Nephron (organoid): ENCODE measurements at regions not wholly inside any gene's neighbourhood (a gene's known extent, or its start where the extent isn't known, plus 50 kb on each side); places are given as distances from the start of the nearest gene placed in this dataset.

Source experiments
- H3K27ac Mint-ChIP-seq, 3 experiments: 2 replicates each; pipeline ENCODE4 v1.8.0; 2020; ENCODE audit warnings: mixed read lengths in 3 of 3, mild to moderate bottlenecking in 2 of 3, moderate library complexity in 1 of 3
- H3K27me3 Mint-ChIP-seq: 2 replicates; pipeline ENCODE4 v1.8.0; 2021; ENCODE audit warnings: low read depth, mild to moderate bottlenecking, moderate library complexity, mixed read lengths
- H3K36me3 Mint-ChIP-seq: 2 replicates; pipeline ENCODE4 v1.8.0; 2020; ENCODE audit warnings: low read depth, mixed read lengths
- H3K4me1 Mint-ChIP-seq: 2 replicates; pipeline ENCODE4 v1.8.0; 2020; ENCODE audit warnings: mixed read lengths
- H3K4me3 Mint-ChIP-seq, 3 experiments: 2 replicates each; pipeline ENCODE4 v1.8.0; 2020; ENCODE audit warnings: mild to moderate bottlenecking in 3 of 3, mixed read lengths in 3 of 3, moderate library complexity in 2 of 3
- H3K9me3 Mint-ChIP-seq: 2 replicates; pipeline ENCODE4 v1.8.0; 2020; ENCODE audit warnings: mixed read lengths
- TF ChIP-seq, protein P1 (sequence below), 3 experiments: fragments of 200-600 bp; sonication (generic); IDR thresholded peaks; one replicate each; pipeline ENCODE4 v1.5.0; 2021; ENCODE audit warnings: antibody characterized with exemption in 3 of 3; ENCODE audit not compliant: unreplicated experiment in 3 of 3

DNA sequence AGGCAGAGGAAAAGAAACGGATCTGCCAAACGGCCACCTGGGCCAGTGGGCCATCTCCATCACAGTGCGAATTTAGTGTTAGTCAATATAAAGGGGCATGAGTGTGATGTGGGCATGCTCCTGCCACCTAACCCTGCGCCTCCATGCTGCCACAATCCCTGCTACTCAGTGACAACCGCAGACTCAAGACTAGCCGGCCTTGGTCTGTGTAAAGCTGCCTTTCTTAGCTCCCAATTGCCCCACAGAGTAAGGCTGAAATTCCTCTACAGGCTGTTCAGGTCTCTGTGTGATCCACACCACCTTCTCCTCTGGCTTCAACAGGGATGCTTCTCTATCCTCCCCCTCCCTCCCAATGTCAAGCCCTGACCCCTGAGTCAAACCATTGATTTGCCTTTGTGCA lies 269.7 kb downstream of the XXYLT1 start:
- no peaks in the 10 kb centered on the region for H3K9me3 Mint-ChIP-seq
- TF ChIP-seq, protein P1, sequence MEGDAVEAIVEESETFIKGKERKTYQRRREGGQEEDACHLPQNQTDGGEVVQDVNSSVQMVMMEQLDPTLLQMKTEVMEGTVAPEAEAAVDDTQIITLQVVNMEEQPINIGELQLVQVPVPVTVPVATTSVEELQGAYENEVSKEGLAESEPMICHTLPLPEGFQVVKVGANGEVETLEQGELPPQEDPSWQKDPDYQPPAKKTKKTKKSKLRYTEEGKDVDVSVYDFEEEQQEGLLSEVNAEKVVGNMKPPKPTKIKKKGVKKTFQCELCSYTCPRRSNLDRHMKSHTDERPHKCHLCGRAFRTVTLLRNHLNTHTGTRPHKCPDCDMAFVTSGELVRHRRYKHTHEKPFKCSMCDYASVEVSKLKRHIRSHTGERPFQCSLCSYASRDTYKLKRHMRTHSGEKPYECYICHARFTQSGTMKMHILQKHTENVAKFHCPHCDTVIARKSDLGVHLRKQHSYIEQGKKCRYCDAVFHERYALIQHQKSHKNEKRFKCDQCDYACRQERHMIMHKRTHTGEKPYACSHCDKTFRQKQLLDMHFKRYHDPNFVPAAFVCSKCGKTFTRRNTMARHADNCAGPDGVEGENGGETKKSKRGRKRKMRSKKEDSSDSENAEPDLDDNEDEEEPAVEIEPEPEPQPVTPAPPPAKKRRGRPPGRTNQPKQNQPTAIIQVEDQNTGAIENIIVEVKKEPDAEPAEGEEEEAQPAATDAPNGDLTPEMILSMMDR (IDR thresholded peaks at IDR 0.05; ENCODE audit: unreplicated experiment in 3 of 3): no peak
- H3K4me3 Mint-ChIP-seq: no peak overlapping the region
- peaks cover 20% of the 10 kb centered on the region for H3K27me3 Mint-ChIP-seq
- peaks cover 21% of the 10 kb centered on the region for H3K4me1 Mint-ChIP-seq
- H3K36me3 Mint-ChIP-seq: no peaks in the 10 kb centered on the region
- peak overlapping the region in 2 of 3 experiments; percentile 72 to 73 for H3K27ac Mint-ChIP-seq

DNA sequence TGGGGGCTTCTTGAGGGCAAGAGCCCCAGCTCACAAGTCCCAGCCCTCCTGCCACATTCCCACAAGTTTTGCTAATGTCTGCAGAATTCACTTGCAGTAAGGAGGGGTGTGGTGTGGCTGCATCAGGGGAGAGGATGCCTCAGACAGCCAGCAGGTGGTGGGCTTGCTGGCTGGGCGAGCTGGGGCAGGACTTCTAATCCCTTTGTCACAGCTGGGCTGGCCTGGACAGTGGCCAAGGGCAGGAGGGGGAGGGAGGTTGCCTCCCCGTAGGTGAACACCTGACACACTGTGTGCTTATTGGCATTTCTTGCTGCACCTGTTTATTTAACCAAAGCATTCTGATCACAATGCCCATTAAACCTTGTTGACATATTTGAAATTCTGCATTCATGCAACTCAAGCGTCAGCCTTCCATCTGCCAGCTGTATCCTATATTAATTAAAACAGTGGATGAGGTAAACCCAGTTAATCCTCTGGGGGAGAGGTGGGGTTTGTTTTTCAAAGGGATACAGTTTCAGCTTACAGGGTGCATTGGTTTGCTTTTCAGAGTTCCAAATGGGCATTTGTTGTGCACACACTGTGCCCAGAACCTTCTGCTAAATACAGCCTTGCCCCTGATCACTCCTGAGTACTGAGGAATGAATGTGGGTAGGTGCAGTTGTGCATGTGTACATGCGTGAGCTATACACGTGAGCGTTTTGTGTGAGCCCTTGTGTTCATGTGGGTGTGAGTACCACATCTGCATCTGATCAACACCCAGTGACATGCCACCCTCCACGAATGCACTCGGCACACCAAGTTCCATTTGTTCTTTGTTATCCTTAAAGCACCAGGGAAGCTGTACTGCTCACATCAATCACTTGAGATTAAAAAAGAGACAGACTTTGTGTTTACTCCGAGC lies 268.7 kb downstream of the XXYLT1 start:
- Mint-ChIP-seq H3K9me3 (no peaks in the 10 kb centered on the region), H3K27me3 (peaks cover 25% of the 10 kb centered on the region), H3K4me3 (no peak overlapping the region), H3K4me1 (peaks cover 24% of the 10 kb centered on the region), H3K27ac (peak overlapping the region; percentile 72 to 87 (median 73)), H3K36me3 (no peaks in the 10 kb centered on the region)
- TF ChIP-seq, protein P1 (IDR thresholded peaks at IDR 0.05; ENCODE audit: unreplicated experiment in 3 of 3): peak; percentile 41 to 57 (median 55)

DNA sequence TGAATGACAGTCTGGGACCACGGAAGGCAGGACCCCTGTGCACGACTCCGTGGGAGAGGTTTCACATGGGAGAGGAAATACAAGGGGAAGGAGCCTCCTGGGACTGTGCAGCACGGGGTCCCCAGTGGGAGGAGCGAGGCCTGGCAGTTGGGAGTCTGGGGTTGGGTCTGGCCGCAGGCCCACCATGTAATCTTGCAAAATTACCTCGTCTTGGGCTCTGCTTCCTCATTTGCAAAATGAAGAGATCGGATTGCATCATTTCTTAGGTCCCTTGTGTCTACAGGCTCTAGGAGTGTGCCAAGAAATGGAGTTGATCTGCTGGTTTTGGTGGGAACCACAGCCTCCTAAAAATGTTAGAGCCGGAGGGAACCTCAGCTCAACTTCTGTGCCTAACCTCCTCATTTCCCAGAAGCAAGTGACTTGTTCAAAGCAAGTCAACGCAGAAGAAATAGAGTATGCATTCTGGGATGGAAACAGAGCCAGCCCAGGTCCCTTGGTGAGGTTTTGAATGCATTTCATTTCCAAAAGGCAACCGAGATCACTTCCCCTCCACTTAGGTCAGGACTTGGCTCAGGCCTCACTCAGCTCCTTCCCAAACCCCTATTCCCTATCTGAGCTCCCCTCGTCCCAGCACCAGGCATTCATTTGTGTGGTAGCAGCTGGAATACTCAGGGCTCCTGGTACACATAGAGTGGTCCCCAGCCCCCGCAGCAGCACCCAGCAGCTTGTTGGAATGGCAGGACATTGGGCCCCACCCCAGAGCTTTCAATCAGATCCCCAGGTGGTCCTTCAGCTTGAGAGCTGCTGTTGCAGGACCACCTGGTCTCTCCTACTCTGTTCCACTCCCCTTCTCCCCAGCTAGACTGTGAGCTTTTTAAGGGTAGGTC lies 267.7 kb downstream of the XXYLT1 start:
- Mint-ChIP-seq H3K9me3 (no peaks in the 10 kb centered on the region), H3K27me3 (peaks cover 30% of the 10 kb centered on the region), H3K4me3 (peak overlapping the region in 1 of 3 experiments; percentile 17), H3K4me1 (peaks cover 24% of the 10 kb centered on the region), H3K36me3 (no peaks in the 10 kb centered on the region), H3K27ac (peak overlapping the region; percentile 72 to 87 (median 73))
- TF ChIP-seq, protein P1 (IDR thresholded peaks at IDR 0.05; ENCODE audit: unreplicated experiment in 3 of 3): no peak

DNA sequence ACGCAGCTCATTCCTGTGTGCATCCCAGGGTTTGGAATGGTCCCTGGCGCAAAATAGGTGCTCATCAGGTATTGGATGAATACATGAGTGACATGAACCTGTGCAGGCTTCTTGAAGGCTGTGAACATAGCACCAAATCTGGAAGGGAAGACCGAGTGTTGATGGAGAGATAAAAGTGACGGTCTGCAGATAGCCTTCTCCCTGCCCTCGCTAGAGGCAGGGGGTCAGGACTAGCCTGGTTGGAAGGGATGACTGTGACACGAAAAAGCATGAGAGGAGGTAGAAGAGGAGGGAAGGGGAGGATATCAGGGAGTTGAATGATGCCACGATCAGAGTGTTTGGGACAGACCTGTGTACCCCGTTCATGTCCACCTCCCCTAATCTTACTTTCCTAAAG lies 267.1 kb downstream of the XXYLT1 start:
- Mint-ChIP-seq H3K27me3 (peaks cover 30% of the 10 kb centered on the region), H3K27ac (no peak overlapping the region)

DNA sequence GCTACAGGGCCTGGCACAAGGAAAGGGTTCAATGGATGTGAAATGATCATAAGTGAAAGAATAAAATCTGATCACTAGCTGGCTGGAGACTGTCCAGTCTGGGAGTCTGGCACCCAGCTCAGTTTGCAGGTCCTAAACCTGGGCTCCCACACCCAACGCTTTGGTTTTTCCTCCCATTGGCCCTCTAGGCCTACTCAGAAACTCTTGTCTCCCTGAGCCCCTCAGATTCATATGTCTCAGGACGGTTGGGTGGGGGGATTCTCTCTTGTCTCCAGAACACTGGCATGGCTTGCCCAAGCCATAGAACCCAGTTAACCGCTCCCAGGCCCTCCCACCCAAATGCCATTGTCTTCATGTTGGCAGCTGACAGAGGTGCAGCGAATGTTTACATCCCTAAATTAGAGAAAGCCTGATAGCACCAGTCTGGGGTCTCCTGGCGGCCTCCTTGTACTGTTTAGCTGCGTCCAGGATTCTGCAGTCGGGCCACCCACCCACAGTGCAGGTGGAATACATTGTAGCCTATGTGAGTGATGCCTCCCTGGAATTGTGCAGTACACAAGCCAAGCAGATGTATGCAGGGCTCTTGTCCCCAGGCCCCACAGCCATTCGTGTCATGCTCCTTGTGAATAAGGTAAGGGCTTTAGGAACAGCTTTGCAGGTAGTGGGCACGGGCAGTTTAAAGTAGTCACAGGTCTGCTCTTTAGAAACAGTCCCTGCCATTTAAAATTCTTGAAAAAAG lies 266.3 kb downstream of the XXYLT1 start:
- peaks cover 6% of the 10 kb centered on the region for H3K9me3 Mint-ChIP-seq
- TF ChIP-seq, protein P1 (IDR thresholded peaks at IDR 0.05; ENCODE audit: unreplicated experiment in 3 of 3): no peak

More for the DNA sequence above, 267.1 kb downstream of the XXYLT1 start:
- H3K36me3 Mint-ChIP-seq: no peaks in the 10 kb centered on the region
- peaks cover 24% of the 10 kb centered on the region for H3K4me1 Mint-ChIP-seq
- H3K4me3 Mint-ChIP-seq: no peak overlapping the region
- TF ChIP-seq, protein P1 (IDR thresholded peaks at IDR 0.05; ENCODE audit: unreplicated experiment in 3 of 3): no peak
- H3K9me3 Mint-ChIP-seq: no peaks in the 10 kb centered on the region

More for the DNA sequence above, 266.3 kb downstream of the XXYLT1 start:
- H3K4me1 Mint-ChIP-seq: peaks cover 24% of the 10 kb centered on the region
- H3K27me3 Mint-ChIP-seq: peaks cover 30% of the 10 kb centered on the region
- H3K36me3 Mint-ChIP-seq: no peaks in the 10 kb centered on the region
- no peak overlapping the region for H3K27ac Mint-ChIP-seq
- H3K4me3 Mint-ChIP-seq: no peak overlapping the region
